CD1c-positive myeloid dendritic cell (primary cell): ENCODE measurements at regions not wholly inside any gene's neighbourhood (a gene's known extent, or its start where the extent isn't known, plus 50 kb on each side); places are given as distances from the start of the nearest gene placed in this dataset.

Source experiments
- DNase-seq: peaks from one replicate; pipeline ENCODE4 v3.0.0-alpha.2; 2016; ENCODE audit errors: extremely low spot score

GRCh38 chr20:17858450-17859001 is 110.1 kb downstream of the SNX5 start:
- DNase-seq, result no peak

- DNase-seq, result no peak
Measured at GRCh38 chr20:17857639-17858449, 110.8 kb downstream of the SNX5 start.

DNA sequence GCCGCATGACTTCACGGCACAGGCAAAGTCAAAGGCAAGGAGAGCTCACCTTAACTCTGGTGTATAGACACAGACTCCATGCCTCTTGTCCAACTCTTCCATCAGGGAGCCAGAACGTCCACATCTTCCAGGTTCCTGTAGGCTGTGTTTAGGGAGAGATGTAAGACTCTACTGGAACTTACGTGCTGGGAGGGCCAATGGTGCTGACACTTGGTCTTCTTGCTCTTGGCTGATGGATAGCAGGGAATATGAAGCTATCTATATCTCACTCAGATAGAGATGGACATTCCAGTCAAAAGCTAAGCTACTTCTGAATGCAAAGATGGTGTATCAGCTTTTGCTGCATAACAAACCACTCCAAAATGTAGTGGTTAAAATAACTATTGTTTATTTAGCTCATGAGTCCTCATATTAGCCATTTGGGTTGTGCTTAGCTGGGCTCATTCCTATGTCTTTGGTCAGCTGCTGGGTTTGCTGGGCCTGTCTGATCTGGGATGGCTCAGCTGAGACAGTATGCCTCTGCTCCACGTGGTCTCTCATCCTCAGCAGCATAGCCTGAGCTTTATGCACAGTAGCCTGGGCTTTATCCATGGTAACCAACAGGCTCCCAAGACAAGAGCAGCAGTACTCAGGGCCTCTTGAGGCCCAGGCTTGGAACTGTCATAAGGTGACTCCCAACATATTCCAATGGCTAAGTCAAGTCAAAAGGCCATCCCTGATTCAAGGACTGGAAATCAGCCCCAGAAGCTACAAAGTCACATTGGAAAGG is 111.6 kb downstream of the SNX5 start:
- no peak for DNase-seq

GRCh38 chr20:17856024-17856564 is 112.5 kb downstream of the SNX5 start:
- peak; percentile 5 for DNase-seq

- DNase-seq, result peak; percentile 18
Measured at GRCh38 chr20:17854307-17854903, 114.2 kb downstream of the SNX5 start.

GRCh38 chr20:17852323-17852722 is 116.3 kb downstream of the SNX5 start:
- no peak for DNase-seq

GRCh38 chr20:17850684-17851026 is 117.9 kb downstream of the SNX5 start:
- DNase-seq, result peak; percentile 26

DNA sequence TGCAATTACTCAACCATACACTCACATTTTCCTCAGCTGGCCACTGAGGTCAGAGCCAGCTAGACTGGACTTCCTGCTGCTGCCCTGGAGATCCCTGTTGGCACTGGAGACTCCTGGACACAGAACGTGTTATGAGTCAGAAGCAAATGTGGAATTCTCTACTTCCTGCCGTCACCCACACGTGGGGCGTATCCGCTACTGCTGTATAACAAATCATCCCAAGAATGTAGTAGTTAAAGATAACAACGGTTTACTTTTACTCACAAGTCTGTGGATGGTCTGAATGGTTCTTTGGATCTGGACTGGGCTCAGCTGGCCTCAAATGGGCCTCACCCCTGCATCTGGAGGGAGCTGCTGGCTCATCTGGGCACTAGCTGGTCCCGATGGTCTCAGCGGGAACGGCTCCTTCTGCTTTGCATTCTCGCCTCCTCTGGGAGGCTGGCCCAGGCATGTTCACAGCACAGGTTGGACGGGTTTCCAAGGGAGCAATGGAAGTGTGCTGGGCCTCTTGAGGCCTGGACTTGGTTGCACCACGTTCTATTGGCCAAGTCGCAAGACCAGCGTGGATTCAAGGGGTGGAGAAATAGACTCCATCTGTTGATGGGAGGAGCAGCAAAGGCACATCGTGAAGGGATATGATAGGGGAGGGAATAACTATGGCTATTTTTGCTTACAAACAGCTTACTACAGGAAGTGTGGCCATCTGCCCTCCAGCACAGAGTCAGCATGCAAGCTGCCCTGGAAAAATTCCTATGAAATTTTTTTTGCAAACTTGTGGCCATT is 118.5 kb downstream of the SNX5 start:
- DNase-seq, result peak; percentile 60

- DNase-seq, result no peak
Measured at GRCh38 chr20:17849138-17849900, 119.3 kb downstream of the SNX5 start.

- no peak for DNase-seq
Measured at GRCh38 chr20:17848249-17849048, 120.1 kb downstream of the SNX5 start.

- DNase-seq, result no peak
Measured at GRCh38 chr20:17845701-17846475, 122.7 kb downstream of the SNX5 start.

- DNase-seq, result no peak
Measured at GRCh38 chr20:17844549-17845298, 123.9 kb downstream of the SNX5 start.

GRCh38 chr20:17844133-17844429 is 124.5 kb downstream of the SNX5 start:
- DNase-seq, result no peak

- peak; percentile 19 for DNase-seq
Measured at GRCh38 chr20:17843246-17844132, 125.1 kb downstream of the SNX5 start.

DNA sequence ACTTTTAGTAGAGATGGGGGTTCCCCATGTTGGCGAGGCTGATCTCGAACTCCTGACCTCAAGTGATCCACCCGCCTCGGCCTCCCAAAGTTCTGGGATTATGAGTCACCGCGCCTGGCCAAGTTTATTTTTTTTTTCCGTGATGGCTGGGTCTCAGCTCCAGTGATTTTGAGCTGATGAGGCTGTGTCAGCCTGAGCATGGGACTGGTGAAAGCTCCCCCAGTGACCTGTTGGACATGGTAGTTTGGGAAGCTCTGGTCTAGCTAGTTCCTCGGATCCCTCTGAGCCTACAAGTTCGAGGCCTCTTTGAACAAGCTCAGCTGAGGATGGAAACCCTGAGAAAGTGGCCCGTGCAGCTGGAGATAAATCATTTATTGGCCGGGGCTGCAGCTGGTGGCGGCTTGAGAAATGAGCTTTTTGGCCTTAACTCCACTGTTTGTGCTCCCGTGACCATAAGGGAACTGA is 126.8 kb downstream of the SNX5 start:
- DNase-seq, result no peak

DNA sequence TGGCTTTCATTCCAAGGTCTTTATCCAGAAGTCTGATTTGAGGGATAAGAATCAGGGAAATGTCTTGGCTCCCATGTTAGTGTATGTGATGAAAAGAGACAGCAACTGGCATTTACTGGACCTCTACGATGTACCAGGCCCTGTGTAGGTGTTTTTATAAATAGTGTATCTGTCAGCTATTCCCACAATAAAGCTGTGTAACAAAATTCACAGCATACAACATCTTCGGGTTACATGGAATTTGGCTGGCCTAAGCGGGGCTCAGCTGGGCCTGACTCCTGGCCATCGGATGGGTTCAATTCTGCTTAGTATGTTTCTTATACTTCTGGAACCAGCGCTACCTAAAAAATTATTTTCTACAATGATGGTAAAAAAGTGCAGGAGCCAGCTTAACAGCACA is 128.2 kb downstream of the SNX5 start:
- no peak for DNase-seq

DNA sequence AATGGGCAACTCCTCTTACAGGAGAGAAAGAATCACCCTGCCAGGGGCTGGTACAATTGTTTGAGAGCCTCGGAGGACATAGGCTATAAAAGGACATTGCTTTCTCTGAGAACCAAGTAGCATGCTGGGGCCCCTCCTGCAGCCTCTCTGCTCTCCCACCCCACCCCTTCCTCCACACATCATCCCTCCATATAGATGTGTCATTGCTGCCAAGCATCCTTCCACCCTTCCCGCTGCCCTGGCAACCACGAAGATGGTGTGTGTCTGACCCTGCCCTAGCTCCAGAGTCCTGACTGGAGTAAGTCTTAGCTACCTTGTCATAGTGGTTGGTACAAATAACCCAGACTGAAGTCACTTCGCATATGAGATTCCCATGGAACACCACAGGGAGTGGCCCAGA is 129.7 kb downstream of the SNX5 start:
- DNase-seq, result no peak
